ENCODE measurements at regions not wholly inside any gene's neighbourhood (a gene's known extent, or its start where the extent isn't known, plus 50 kb on each side); places are given as distances from the start of the nearest gene placed in this dataset.

DNA sequence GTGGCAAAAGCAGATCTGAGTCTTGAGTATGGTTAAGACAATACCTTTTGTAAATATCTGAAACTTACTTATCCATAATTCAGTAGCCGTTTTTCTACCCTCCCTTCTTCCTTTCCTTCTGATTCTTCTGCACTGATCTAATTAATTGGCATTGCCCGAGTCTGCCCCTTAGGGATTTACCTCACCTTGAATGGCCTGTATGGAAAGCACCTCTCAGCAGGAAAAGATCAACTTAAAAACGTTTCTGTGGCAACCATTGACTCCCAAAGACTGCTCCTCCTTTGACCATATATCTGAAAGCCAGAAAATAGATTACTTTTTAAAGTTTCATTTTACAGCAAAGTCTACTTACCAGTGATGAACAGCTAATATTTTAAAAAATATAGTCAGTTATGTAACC lies 496.5 kb upstream of the LCORL start:
- Histone ChIP-seq H3K23me2 (ENCODE audit: insufficient read length, low read depth, low read length, poor library complexity, severe bottlenecking) (no peaks in the 10 kb centered on the region), H3K4ac (ENCODE audit: low read depth, low read length) (no peak overlapping the region), H3K27ac (ENCODE audit: insufficient read length, low read depth, low read length) (no peak overlapping the region), H3K23ac (ENCODE audit: insufficient read length, low read depth, low read length) (no peak overlapping the region), H2BK120ac (ENCODE audit: low read depth, low read length, poor library complexity, severe bottlenecking) (no peak overlapping the region), H2BK20ac (ENCODE audit: low read depth, low read length, poor library complexity, severe bottlenecking) (no peak overlapping the region), H4K8ac (replicated peaks; ENCODE audit: insufficient read length, low read depth, low read length) (no peak overlapping the region), H3T11ph (ENCODE audit: low read length) (no peak overlapping the region), H3K9ac (ENCODE audit: extremely low read depth, insufficient read length, low read length) (no peak overlapping the region), H3K79me1 (ENCODE audit: insufficient read depth, low read depth, low read length, poor library complexity, severe bottlenecking) (no peaks in the 10 kb centered on the region), H2AK5ac (ENCODE audit: insufficient read length, low read length) (no peak overlapping the region), H3K4me1 (ENCODE audit: insufficient read depth, low read length) (no peaks in the 10 kb centered on the region), H4K20me1 (ENCODE audit: control insufficient read depth, insufficient read depth, insufficient read length) (no peaks in the 10 kb centered on the region), H3K14ac (ENCODE audit: insufficient read depth, low read length) (no peak overlapping the region), H3K18ac (ENCODE audit: insufficient read length, low read depth, low read length) (no peak overlapping the region), H3K9me3 (ENCODE audit: control insufficient read depth, low read depth, low read length) (no peaks in the 10 kb centered on the region), H4K5ac (ENCODE audit: insufficient read length, low read depth, low read length) (no peak overlapping the region), H2BK12ac (ENCODE audit: insufficient read length, low read depth, low read length) (no peak overlapping the region), H3K56ac (ENCODE audit: insufficient read length, low read depth, low read length) (no peak overlapping the region), H3K27me3 (ENCODE audit: insufficient read depth, low read length) (peaks cover 5% of the 10 kb centered on the region; the same call in 1 of the 2 replicates), H3K79me2 (ENCODE audit: insufficient read depth, low read length) (no peaks in the 10 kb centered on the region), H3K4me2 (ENCODE audit: insufficient read depth, insufficient read length, low read length) (no peak overlapping the region), H2AFZ (ENCODE audit: low read length) (no peak overlapping the region), H4K91ac (ENCODE audit: insufficient read length, low read depth, low read length) (no peak overlapping the region), H2BK5ac (ENCODE audit: insufficient read length, low read length) (no peak overlapping the region), H2BK15ac (ENCODE audit: low read depth, low read length) (no peak overlapping the region)
- H3K4me3 Mint-ChIP-seq = no peak overlapping the region
- H3K9me3 Mint-ChIP-seq = no peaks in the 10 kb centered on the region
- DNase-seq = no peak
- TF ChIP-seq, protein P1, sequence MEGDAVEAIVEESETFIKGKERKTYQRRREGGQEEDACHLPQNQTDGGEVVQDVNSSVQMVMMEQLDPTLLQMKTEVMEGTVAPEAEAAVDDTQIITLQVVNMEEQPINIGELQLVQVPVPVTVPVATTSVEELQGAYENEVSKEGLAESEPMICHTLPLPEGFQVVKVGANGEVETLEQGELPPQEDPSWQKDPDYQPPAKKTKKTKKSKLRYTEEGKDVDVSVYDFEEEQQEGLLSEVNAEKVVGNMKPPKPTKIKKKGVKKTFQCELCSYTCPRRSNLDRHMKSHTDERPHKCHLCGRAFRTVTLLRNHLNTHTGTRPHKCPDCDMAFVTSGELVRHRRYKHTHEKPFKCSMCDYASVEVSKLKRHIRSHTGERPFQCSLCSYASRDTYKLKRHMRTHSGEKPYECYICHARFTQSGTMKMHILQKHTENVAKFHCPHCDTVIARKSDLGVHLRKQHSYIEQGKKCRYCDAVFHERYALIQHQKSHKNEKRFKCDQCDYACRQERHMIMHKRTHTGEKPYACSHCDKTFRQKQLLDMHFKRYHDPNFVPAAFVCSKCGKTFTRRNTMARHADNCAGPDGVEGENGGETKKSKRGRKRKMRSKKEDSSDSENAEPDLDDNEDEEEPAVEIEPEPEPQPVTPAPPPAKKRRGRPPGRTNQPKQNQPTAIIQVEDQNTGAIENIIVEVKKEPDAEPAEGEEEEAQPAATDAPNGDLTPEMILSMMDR (conservative IDR thresholded peaks at IDR 0.05) = no peak
- H3K27me3 Mint-ChIP-seq (ENCODE audit: low read depth) = peaks cover 51% of the 10 kb centered on the region
- no peaks in the 10 kb centered on the region for H3K36me3 Mint-ChIP-seq (ENCODE audit: insufficient read depth in 1 of 3, low read depth in 3 of 3)
- H3K4me1 Mint-ChIP-seq = peaks cover 6 to 13% of the 10 kb centered on the region in 2 experiments; a peak in 3 of 4 replicates
- no peak overlapping the region for H3K27ac Mint-ChIP-seq
- WGBS (ENCODE audit: extremely low coverage, insufficient read length, low lambda C conversion rate) = no CpG with 5 or more reads among the region's 3 CpGs
